GM12801 (cell line): ENCODE measurements at regions not wholly inside any gene's neighbourhood (a gene's known extent, or its start where the extent isn't known, plus 50 kb on each side); places are given as distances from the start of the nearest gene placed in this dataset.

ENCODE experiments used
- CTCF ChIP-seq: IDR thresholded peaks from one replicate; pipeline ENCODE4 v1.5.1; 2011; ENCODE audit warnings: control low read depth; ENCODE audit not compliant: insufficient read length; ENCODE audit errors: extremely low read depth

DNA sequence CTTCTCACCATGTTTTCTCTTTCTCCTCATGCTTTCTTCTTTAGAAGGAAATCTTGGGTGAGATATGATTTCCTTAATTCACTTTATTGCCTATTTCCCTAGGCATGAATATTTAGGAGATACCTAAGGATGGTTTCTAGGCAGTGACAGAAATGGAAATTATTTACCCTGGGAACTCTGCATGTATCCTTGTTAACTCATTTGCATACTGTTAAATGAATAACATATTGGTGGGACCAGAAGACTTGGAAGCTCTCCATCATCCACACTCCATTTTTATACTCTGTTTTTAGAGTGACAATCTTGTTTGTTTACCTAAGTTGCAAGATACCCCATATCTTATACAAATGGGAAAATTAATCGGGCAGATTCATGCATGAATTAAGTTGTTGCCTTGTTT lies 285.7 kb downstream of the RNF144B start:
- no peak for TF ChIP-seq CTCF

DNA sequence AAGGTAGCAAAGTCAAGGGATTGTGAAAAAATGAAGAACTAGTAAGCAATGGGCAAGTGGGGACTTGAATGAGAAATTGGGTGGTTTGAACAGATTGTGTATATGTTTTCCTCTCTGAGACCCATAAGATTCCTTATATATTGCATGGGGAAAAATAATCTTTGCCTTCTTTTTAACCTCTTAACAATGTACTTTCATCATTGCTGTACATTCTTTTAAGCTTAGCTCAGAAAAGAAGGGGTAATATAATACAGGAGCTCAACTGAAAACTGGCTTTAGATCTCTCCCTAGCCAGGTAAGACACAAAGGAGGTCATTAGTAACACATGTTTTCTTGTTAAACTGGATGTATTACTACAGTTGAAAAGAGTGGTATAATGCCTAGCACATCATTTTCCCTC lies 287.2 kb downstream of the RNF144B start:
- TF ChIP-seq CTCF: no peak

DNA sequence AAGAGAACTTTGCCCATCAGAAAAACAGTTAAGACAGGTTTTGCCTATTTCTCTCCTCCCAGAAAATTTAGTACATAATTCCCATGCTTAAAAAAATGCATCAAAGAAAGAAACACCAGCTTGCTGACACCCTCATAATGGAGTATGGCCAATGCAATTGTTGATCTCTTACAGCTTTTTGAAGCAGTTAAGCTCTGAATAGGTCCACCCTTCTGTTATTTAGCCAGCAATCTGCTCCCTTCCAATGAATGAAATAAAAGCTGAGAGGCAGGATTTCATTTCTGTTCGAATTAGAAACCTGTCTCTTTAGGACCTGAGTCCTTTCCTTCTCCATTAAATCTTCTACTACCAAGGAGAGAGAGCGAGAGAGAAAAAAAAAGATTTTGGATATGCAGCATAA lies 288.7 kb downstream of the RNF144B start:
- TF ChIP-seq CTCF: no peak

- TF ChIP-seq CTCF: no peak
These were observed 289.4 kb downstream of the RNF144B start for GRCh38 chr6:18676548-18676947.

GRCh38 chr6:18680842-18681241 lies 293.7 kb downstream of the RNF144B start:
- no peak for TF ChIP-seq CTCF

DNA sequence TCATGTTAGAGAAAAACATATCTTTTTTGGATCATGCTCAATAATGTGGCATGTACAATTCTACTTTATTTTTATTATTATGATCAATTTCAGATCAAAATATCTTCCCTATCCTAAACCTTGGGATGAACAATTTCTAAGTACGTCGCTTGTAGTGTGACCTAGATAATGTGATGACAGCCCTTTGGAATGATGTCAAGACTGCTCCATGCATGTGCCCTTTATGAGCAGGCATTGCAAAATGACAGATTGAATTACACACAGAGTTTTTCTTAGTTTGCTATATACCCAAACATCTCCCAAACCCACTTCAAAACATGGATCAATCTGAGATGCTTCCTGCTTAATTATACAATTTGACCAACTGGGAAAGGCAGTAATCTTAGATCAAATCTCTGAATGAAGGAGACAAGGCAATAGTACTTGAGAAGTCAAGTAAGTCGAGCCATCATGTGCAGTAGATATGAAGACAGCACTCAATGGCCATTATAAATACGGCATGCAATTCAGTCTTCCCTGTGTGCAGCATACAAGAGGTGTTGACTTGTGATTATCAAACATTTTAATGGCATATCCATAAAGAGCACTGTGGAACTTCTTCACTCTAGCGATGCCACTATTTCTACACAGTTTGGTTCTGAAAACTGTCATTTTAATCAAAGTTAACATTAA lies 294.8 kb downstream of the RNF144B start:
- no peak for TF ChIP-seq CTCF

- TF ChIP-seq CTCF: no peak
These were observed 297.2 kb downstream of the RNF144B start for GRCh38 chr6:18684343-18684742.
